Panc1 (cell line): ENCODE measurements at regions not wholly inside any gene's neighbourhood (a gene's known extent, or its start where the extent isn't known, plus 50 kb on each side); places are given as distances from the start of the nearest gene placed in this dataset.

Experiments
- ATAC-seq: fragments of 200-7000 bp; cut with Tn5 transposase; 2 replicates; pipeline ENCODE4 v1.9.1; 2020; ENCODE audit warnings: mild to moderate bottlenecking, moderate library complexity
- BruUV-seq: library from RNA; stranded (reverse); fragments of 400-500 nt; replicated peaks from 2 replicates; lab custom pipeline; 2021; lab: Mats Ljungman, UMichigan
- CTCF ChIA-PET: fragments of 300-600 bp; sonication (Branson Sonifier 250); formaldehyde crosslinking; loops from one replicate; lab custom pipeline; 2022; ENCODE audit warnings: antibody characterized with exemption; lab: Charles Lee
- POLR2A ChIA-PET: fragments of 300-600 bp; sonication (Branson Sonifier 250); formaldehyde crosslinking; loops from one replicate; lab custom pipeline; 2022; ENCODE audit warnings: antibody characterized with exemption; lab: Charles Lee
- DNase-seq: peaks from one replicate; pipeline ENCODE4 v3.0.0-alpha.2; 2010; ENCODE audit warnings: low read depth, low spot score
- H3K27ac ChIP-seq: 2 replicates; pipeline ENCODE4 v1.5.1; 2011; ENCODE audit warnings: mild to moderate bottlenecking, low read length, inconsistent platforms
- H3K27me3 ChIP-seq: fragments of 200-500 bp; sonication (Bioruptor generic); 2 replicates; pipeline ENCODE4 v1.6.0; 2014; ENCODE audit warnings: low read length, inconsistent platforms; ENCODE audit not compliant: control insufficient read depth, insufficient read depth
- H3K36me3 ChIP-seq: fragments of 200-500 bp; sonication (Bioruptor generic); 2 replicates; pipeline ENCODE4 v1.5.1; 2014; ENCODE audit warnings: inconsistent platforms, mild to moderate bottlenecking, low read length, moderate library complexity; ENCODE audit not compliant: control insufficient read depth, insufficient read depth
- H3K4me1 ChIP-seq: 2 replicates; pipeline ENCODE4 v1.5.1; 2011; ENCODE audit warnings: inconsistent platforms, mild to moderate bottlenecking, low read length, moderate library complexity; ENCODE audit not compliant: control insufficient read depth, insufficient read depth
- H3K4me3 ChIP-seq, 2 experiments: 2 replicates each; pipeline ENCODE4 v1.5.1; 2011 to 2012; ENCODE audit warnings: low read depth in 2 of 2, low read length in 2 of 2, mild to moderate bottlenecking in 2 of 2, inconsistent platforms in 1 of 2, moderate library complexity in 1 of 2
- H3K9me3 ChIP-seq: fragments of 200-500 bp; sonication (Bioruptor generic); 2 replicates; pipeline ENCODE4 v1.5.1; 2014; ENCODE audit warnings: low read depth, mild to moderate bottlenecking, inconsistent platforms, low read length, moderate library complexity; ENCODE audit not compliant: control insufficient read depth, insufficient read depth
- POLR2AphosphoS5 ChIP-seq: IDR thresholded peaks from 2 replicates; pipeline ENCODE4 v1.6.1; 2012; ENCODE audit warnings: mild to moderate bottlenecking, low read depth, low read length, moderate library complexity
- SIN3A ChIP-seq: IDR thresholded peaks from 2 replicates; pipeline ENCODE4 v1.6.1; 2012; ENCODE audit warnings: low read depth, mild to moderate bottlenecking, low read length, moderate library complexity, borderline replicate concordance; ENCODE audit not compliant: insufficient read depth
- TCF7L2 ChIP-seq: IDR thresholded peaks from 2 replicates; pipeline ENCODE4 v1.6.1; 2011; ENCODE audit warnings: mild to moderate bottlenecking, low read depth, low read length, inconsistent platforms
- in situ Hi-C: cut with HindIII; loops from 2 replicates; pipeline ENCODE4 v1.10.0; 2016; ENCODE audit warnings: low sequenced_read_pairs, low pct_unique_long_range_greater_than_20kb
- intact Hi-C: fragments of 100-400 bp; cut with micrococcal nuclease; formaldehyde crosslinking; loops from one replicate; pipeline ENCODE4 v1.10.0; 2022; ENCODE audit not compliant: unreplicated experiment
- TF ChIP-seq, protein P1 (sequence below): fragments of 450-650 bp; IDR thresholded peaks from 2 replicates; pipeline ENCODE4 v1.5.1; 2017; ENCODE audit warnings: mild to moderate bottlenecking
- TF ChIP-seq, protein P2 (sequence below), 2 experiments: IDR thresholded peaks; 2 replicates each; pipeline ENCODE4 v1.6.1; 2011 to 2012; ENCODE audit warnings: low read depth in 2 of 2, control low read depth in 1 of 2, low read length in 1 of 2, mild to moderate bottlenecking in 1 of 2, moderate library complexity in 1 of 2; ENCODE audit not compliant: insufficient read depth in 1 of 2

DNA sequence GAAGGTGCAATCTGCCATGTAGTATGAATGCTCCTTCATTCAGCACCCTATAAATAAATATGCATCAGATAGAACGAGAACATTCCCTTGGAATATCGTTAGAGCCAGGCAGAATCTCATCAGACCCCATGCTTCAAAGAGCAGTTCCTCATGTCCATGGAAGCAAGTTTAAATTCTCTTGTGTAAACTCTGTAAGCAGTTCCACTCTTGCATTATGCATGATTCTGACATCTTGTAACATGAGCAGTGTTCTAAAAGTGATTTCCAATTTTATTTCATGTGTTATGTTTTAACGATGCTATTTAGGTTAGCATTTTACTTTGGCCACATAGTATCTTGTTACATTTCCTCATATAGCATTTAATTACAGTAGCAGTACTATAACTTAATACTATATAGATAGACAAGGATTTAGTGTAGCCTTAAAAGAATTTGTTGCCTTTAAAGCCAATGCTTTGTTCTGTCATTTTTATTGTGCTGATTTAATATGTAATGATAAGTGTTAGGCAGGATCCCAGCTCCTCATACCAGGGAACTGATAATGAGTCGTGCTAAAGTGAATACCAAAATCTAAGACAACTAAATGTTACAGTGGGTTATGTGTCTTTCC is 161.2 kb upstream of the NECTIN3 start:
- H3K4me1 ChIP-seq = no peaks in the 10 kb centered on the region
- in situ Hi-C loops (no loop called here), intact Hi-C loops (no loop called here)
- H3K36me3 ChIP-seq = no peaks in the 10 kb centered on the region
- no TSS peak for BruUV-seq
- no peak overlapping the region for H3K4me3 ChIP-seq
- POLR2A ChIA-PET = no interaction called here
- no peak for ATAC-seq
- CTCF ChIA-PET = no interaction called here
- DNase-seq = no peak
- H3K9me3 ChIP-seq = no peaks in the 10 kb centered on the region
- no peaks in the 10 kb centered on the region for H3K27me3 ChIP-seq
- H3K27ac ChIP-seq = no peak overlapping the region
- TF ChIP-seq POLR2AphosphoS5 = no peak
- TF ChIP-seq, protein P1, sequence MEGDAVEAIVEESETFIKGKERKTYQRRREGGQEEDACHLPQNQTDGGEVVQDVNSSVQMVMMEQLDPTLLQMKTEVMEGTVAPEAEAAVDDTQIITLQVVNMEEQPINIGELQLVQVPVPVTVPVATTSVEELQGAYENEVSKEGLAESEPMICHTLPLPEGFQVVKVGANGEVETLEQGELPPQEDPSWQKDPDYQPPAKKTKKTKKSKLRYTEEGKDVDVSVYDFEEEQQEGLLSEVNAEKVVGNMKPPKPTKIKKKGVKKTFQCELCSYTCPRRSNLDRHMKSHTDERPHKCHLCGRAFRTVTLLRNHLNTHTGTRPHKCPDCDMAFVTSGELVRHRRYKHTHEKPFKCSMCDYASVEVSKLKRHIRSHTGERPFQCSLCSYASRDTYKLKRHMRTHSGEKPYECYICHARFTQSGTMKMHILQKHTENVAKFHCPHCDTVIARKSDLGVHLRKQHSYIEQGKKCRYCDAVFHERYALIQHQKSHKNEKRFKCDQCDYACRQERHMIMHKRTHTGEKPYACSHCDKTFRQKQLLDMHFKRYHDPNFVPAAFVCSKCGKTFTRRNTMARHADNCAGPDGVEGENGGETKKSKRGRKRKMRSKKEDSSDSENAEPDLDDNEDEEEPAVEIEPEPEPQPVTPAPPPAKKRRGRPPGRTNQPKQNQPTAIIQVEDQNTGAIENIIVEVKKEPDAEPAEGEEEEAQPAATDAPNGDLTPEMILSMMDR = no peak
- no peak for TF ChIP-seq SIN3A
- TF ChIP-seq, protein P2, sequence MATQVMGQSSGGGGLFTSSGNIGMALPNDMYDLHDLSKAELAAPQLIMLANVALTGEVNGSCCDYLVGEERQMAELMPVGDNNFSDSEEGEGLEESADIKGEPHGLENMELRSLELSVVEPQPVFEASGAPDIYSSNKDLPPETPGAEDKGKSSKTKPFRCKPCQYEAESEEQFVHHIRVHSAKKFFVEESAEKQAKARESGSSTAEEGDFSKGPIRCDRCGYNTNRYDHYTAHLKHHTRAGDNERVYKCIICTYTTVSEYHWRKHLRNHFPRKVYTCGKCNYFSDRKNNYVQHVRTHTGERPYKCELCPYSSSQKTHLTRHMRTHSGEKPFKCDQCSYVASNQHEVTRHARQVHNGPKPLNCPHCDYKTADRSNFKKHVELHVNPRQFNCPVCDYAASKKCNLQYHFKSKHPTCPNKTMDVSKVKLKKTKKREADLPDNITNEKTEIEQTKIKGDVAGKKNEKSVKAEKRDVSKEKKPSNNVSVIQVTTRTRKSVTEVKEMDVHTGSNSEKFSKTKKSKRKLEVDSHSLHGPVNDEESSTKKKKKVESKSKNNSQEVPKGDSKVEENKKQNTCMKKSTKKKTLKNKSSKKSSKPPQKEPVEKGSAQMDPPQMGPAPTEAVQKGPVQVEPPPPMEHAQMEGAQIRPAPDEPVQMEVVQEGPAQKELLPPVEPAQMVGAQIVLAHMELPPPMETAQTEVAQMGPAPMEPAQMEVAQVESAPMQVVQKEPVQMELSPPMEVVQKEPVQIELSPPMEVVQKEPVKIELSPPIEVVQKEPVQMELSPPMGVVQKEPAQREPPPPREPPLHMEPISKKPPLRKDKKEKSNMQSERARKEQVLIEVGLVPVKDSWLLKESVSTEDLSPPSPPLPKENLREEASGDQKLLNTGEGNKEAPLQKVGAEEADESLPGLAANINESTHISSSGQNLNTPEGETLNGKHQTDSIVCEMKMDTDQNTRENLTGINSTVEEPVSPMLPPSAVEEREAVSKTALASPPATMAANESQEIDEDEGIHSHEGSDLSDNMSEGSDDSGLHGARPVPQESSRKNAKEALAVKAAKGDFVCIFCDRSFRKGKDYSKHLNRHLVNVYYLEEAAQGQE (IDR thresholded peaks at IDR 0.05; ENCODE audit: insufficient read depth in 1 of 2, low read depth in 2 of 2, low read length in 1 of 2) = no peak

DNA sequence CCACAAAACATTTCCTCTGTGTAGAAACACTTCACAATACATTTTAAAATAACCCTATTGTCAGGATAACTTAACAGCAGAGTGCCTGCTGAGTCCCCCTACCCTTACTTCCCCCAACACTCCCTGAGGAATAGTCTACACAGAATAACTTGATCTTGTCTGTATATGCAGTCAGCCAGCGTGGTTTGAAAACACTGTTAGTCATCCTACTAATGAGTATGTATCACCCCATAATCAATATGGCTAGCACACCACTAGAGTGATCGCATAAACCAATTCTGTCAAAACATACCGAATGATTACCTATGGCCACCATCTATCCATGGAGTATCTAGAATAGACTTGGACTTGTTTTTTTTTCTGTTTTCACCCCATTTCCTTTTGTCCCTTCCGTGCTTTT is 152.7 kb upstream of the NECTIN3 start:
- no peaks in the 10 kb centered on the region for H3K9me3 ChIP-seq
- TF ChIP-seq TCF7L2 (no peak), SIN3A (no peak), POLR2AphosphoS5 (no peak)
- TF ChIP-seq, protein P1 = no peak
- TF ChIP-seq, protein P2 (IDR thresholded peaks at IDR 0.05; ENCODE audit: insufficient read depth in 1 of 2, low read depth in 2 of 2, low read length in 1 of 2) = no peak
- H3K27ac ChIP-seq = no peak overlapping the region
- DNase-seq (no peak), ATAC-seq (no peak)
- intact Hi-C loops = no loop called here
- POLR2A ChIA-PET = interaction anchor here (0.6 kb wide), 1 partner anchor 353 kb away, joined by 3 read pairs; no protein-coding TSS in a partner anchor
- CTCF ChIA-PET = no interaction called here
- H3K4me3 ChIP-seq = no peak overlapping the region
- in situ Hi-C loops = no loop called here
- no peaks in the 10 kb centered on the region for H3K27me3 ChIP-seq
- no peaks in the 10 kb centered on the region for H3K36me3 ChIP-seq
- no TSS peak for BruUV-seq
- H3K4me1 ChIP-seq = no peaks in the 10 kb centered on the region
